Panc1 (cell line): ENCODE measurements at regions not wholly inside any gene's neighbourhood (a gene's known extent, or its start where the extent isn't known, plus 50 kb on each side); places are given as distances from the start of the nearest gene placed in this dataset.

Source experiments
- POLR2AphosphoS5 ChIP-seq: IDR thresholded peaks from 2 replicates; pipeline ENCODE4 v1.6.1; 2012; ENCODE audit warnings: mild to moderate bottlenecking, low read depth, low read length, moderate library complexity
- SIN3A ChIP-seq: IDR thresholded peaks from 2 replicates; pipeline ENCODE4 v1.6.1; 2012; ENCODE audit warnings: low read depth, mild to moderate bottlenecking, low read length, moderate library complexity, borderline replicate concordance; ENCODE audit not compliant: insufficient read depth
- TCF7L2 ChIP-seq: IDR thresholded peaks from 2 replicates; pipeline ENCODE4 v1.6.1; 2011; ENCODE audit warnings: mild to moderate bottlenecking, low read depth, low read length, inconsistent platforms
- TF ChIP-seq, protein P1 (sequence below): fragments of 450-650 bp; IDR thresholded peaks from 2 replicates; pipeline ENCODE4 v1.5.1; 2017; ENCODE audit warnings: mild to moderate bottlenecking
- TF ChIP-seq, protein P2 (sequence below), 2 experiments: IDR thresholded peaks; 2 replicates each; pipeline ENCODE4 v1.6.1; 2011 to 2012; ENCODE audit warnings: low read depth in 2 of 2, control low read depth in 1 of 2, low read length in 1 of 2, mild to moderate bottlenecking in 1 of 2, moderate library complexity in 1 of 2; ENCODE audit not compliant: insufficient read depth in 1 of 2

DNA sequence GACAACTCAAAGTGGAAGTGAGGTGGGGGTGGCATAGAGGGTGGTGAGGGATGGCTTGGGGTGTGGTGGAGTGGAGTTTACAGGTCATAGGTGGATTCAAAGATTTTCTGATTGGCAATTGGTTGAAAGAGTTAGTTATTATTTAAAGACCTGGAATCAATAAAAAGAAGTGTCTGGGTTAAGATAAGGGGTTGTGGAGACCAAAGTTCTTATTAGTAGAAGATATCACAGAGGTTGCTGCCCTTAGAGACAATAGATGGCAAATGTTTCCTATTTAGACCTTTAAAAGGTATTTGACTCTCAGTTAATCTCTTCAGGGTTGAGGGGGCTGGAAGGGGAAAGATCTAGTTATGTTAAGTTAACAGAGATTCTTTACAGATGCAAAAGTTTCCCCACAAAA, 412.3 kb upstream of the TBL1XR1 start:
- TF ChIP-seq, protein P1, sequence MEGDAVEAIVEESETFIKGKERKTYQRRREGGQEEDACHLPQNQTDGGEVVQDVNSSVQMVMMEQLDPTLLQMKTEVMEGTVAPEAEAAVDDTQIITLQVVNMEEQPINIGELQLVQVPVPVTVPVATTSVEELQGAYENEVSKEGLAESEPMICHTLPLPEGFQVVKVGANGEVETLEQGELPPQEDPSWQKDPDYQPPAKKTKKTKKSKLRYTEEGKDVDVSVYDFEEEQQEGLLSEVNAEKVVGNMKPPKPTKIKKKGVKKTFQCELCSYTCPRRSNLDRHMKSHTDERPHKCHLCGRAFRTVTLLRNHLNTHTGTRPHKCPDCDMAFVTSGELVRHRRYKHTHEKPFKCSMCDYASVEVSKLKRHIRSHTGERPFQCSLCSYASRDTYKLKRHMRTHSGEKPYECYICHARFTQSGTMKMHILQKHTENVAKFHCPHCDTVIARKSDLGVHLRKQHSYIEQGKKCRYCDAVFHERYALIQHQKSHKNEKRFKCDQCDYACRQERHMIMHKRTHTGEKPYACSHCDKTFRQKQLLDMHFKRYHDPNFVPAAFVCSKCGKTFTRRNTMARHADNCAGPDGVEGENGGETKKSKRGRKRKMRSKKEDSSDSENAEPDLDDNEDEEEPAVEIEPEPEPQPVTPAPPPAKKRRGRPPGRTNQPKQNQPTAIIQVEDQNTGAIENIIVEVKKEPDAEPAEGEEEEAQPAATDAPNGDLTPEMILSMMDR, result no peak
- TF ChIP-seq, protein P2, sequence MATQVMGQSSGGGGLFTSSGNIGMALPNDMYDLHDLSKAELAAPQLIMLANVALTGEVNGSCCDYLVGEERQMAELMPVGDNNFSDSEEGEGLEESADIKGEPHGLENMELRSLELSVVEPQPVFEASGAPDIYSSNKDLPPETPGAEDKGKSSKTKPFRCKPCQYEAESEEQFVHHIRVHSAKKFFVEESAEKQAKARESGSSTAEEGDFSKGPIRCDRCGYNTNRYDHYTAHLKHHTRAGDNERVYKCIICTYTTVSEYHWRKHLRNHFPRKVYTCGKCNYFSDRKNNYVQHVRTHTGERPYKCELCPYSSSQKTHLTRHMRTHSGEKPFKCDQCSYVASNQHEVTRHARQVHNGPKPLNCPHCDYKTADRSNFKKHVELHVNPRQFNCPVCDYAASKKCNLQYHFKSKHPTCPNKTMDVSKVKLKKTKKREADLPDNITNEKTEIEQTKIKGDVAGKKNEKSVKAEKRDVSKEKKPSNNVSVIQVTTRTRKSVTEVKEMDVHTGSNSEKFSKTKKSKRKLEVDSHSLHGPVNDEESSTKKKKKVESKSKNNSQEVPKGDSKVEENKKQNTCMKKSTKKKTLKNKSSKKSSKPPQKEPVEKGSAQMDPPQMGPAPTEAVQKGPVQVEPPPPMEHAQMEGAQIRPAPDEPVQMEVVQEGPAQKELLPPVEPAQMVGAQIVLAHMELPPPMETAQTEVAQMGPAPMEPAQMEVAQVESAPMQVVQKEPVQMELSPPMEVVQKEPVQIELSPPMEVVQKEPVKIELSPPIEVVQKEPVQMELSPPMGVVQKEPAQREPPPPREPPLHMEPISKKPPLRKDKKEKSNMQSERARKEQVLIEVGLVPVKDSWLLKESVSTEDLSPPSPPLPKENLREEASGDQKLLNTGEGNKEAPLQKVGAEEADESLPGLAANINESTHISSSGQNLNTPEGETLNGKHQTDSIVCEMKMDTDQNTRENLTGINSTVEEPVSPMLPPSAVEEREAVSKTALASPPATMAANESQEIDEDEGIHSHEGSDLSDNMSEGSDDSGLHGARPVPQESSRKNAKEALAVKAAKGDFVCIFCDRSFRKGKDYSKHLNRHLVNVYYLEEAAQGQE (IDR thresholded peaks at IDR 0.05; ENCODE audit: insufficient read depth in 1 of 2, low read depth in 2 of 2, low read length in 1 of 2), result no peak
- TF ChIP-seq SIN3A (no peak), POLR2AphosphoS5 (no peak), TCF7L2 (no peak)
